ENCODE measurements at regions not wholly inside any gene's neighbourhood (a gene's known extent, or its start where the extent isn't known, plus 50 kb on each side); places are given as distances from the start of the nearest gene placed in this dataset.

DNA sequence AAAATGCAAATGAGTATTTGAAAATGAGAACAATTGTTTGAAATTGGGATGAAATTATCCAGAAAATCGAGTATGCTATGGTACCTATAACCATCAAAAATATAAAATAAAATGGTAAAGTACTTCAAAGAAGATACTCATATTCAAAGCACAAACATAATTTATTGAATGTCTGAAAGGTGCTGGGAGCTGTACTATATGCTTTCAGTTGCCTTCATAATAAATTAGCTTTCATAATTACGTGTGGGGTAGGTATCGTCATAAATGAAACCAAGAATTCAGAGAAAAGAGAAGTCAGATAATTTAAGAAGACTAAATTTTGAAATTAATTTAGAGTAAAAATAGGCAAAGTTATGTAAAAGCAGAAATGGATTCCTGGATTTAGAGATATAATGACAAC lies 721.9 kb upstream of the ACVR2A start:
- POLR2A ChIA-PET, result interaction anchor here (1.1 to 1.3 kb wide), 2 partner anchors 10 to 23 kb away, joined by 3 read pairs; no protein-coding TSS in a partner anchor
- Mint-ChIP-seq H3K4me3 (ENCODE audit: unreplicated experiment) (no peak overlapping the region), H3K27ac (ENCODE audit: low read depth, unreplicated experiment) (no peak overlapping the region), H3K36me3 (ENCODE audit: insufficient read depth, unreplicated experiment) (no peaks in the 10 kb centered on the region), H3K9me3 (ENCODE audit: unreplicated experiment) (peaks cover 8% of the 10 kb centered on the region), H3K4me1 (ENCODE audit: insufficient read depth, unreplicated experiment) (no peaks in the 10 kb centered on the region), H3K27me3 (ENCODE audit: insufficient read depth, unreplicated experiment) (no peaks in the 10 kb centered on the region)
- BruUV-seq (replicated peaks), result no TSS peak
- no peak for DNase-seq (ENCODE audit: unreplicated experiment)
- TF ChIP-seq, protein P1, sequence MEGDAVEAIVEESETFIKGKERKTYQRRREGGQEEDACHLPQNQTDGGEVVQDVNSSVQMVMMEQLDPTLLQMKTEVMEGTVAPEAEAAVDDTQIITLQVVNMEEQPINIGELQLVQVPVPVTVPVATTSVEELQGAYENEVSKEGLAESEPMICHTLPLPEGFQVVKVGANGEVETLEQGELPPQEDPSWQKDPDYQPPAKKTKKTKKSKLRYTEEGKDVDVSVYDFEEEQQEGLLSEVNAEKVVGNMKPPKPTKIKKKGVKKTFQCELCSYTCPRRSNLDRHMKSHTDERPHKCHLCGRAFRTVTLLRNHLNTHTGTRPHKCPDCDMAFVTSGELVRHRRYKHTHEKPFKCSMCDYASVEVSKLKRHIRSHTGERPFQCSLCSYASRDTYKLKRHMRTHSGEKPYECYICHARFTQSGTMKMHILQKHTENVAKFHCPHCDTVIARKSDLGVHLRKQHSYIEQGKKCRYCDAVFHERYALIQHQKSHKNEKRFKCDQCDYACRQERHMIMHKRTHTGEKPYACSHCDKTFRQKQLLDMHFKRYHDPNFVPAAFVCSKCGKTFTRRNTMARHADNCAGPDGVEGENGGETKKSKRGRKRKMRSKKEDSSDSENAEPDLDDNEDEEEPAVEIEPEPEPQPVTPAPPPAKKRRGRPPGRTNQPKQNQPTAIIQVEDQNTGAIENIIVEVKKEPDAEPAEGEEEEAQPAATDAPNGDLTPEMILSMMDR (IDR thresholded peaks at IDR 0.05; ENCODE audit: unreplicated experiment), result no peak
- intact Hi-C loops (cut with micrococcal nuclease), result no loop called here
- CTCF ChIA-PET, result interaction anchor here (0.6 kb wide), 1 partner anchor 804 kb away, joined by 3 read pairs; no protein-coding TSS in a partner anchor

DNA sequence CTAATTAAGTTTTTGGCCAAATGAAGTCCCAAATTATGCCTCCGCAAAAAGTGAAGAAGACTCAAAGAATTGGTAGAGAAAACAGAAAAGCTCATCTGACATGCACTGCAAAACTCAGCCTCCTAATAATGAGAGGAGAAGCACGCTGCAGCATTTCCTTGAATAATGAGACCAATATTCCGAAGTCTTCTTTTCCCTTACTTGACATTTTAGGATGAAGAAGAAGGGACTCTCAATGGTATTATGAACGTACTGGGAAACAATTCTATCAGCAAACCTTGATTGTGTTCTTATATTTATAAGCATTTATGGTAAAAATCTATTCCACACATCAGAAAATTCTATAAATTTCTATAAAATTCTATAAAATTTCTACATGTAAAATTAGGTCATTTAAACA lies 733.9 kb upstream of the ACVR2A start:
- no peaks in the 10 kb centered on the region for H3K36me3 Mint-ChIP-seq (ENCODE audit: insufficient read depth, unreplicated experiment)
- POLR2A ChIA-PET, result interaction anchor here (1.3 kb wide), 1 partner anchor 11 kb away, joined by 10 read pairs; no protein-coding TSS in a partner anchor

DNA sequence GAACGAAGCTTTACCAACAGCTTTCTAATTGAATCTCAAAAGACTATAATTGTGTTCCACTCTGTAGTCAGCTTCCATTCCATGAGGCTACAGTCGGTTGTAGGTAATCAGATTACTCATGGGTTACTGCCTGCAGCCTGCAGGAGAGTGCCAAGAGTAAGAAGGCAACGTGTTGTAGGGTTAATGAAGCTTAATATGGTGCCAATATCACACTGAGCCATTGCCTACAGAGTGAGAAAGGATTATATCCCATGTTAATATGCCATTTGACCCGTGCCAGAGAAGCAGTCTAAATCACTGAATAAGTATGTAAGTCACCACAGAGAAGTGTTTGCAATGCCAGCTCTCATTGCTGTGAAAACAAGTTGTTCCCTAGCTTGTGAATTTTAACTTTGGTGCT lies 734.5 kb upstream of the ACVR2A start:
- POLR2A ChIA-PET, result interaction anchor here (1.3 kb wide), 1 partner anchor 10 kb away, joined by 10 read pairs; no protein-coding TSS in a partner anchor
- H3K27ac Mint-ChIP-seq (ENCODE audit: low read depth, unreplicated experiment), result no peak overlapping the region
- BruUV-seq (replicated peaks), result no TSS peak
- H3K27me3 Mint-ChIP-seq (ENCODE audit: insufficient read depth, unreplicated experiment), result no peaks in the 10 kb centered on the region
- CTCF ChIA-PET, result interaction anchor here (1.0 to 2.0 kb wide), 2 partner anchors 27 to 749 kb away, joined by 4 to 7 read pairs; no protein-coding TSS in a partner anchor
- no peak for DNase-seq (ENCODE audit: unreplicated experiment)
- H3K36me3 Mint-ChIP-seq (ENCODE audit: insufficient read depth, unreplicated experiment), result no peaks in the 10 kb centered on the region
- no peak overlapping the region for H3K4me3 Mint-ChIP-seq (ENCODE audit: unreplicated experiment)
- TF ChIP-seq, protein P1 (IDR thresholded peaks at IDR 0.05; ENCODE audit: unreplicated experiment), result no peak
- intact Hi-C loops (cut with micrococcal nuclease), result no loop called here
- H3K4me1 Mint-ChIP-seq (ENCODE audit: insufficient read depth, unreplicated experiment), result no peaks in the 10 kb centered on the region
- no peaks in the 10 kb centered on the region for H3K9me3 Mint-ChIP-seq (ENCODE audit: unreplicated experiment)

More for the DNA sequence above, 733.9 kb upstream of the ACVR2A start:
- CTCF ChIA-PET, result interaction anchor here (0.5 to 2.0 kb wide), 2 partner anchors 27 to 28 kb away, joined by 3 to 7 read pairs; no protein-coding TSS in a partner anchor
- TF ChIP-seq, protein P1 (IDR thresholded peaks at IDR 0.05; ENCODE audit: unreplicated experiment), result no peak
- Mint-ChIP-seq H3K27ac (ENCODE audit: low read depth, unreplicated experiment) (no peak overlapping the region), H3K27me3 (ENCODE audit: insufficient read depth, unreplicated experiment) (no peaks in the 10 kb centered on the region), H3K9me3 (ENCODE audit: unreplicated experiment) (no peaks in the 10 kb centered on the region), H3K4me1 (ENCODE audit: insufficient read depth, unreplicated experiment) (no peaks in the 10 kb centered on the region), H3K4me3 (ENCODE audit: unreplicated experiment) (no peak overlapping the region)
- no TSS peak for BruUV-seq (replicated peaks)
- DNase-seq (ENCODE audit: unreplicated experiment), result no peak
- intact Hi-C loops (cut with micrococcal nuclease), result no loop called here

DNA sequence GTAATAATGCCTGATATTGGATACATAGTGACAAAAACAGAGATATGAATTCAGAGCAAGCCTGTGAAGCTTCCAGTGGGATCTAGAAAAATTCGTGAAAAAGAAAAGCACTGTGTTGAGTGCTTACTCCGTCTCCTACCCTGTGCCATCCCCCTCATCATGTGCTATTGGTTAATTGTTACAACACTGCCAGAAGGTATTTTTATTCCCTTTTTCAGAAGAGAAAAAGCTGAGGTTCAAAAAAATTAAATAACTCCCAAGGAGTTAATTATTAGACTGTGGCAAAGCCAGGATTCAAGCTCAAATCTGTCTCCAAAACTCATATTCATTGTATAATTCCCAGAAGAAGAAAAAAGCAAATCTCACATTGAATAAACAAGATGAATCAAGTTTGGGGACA lies 735.5 kb upstream of the ACVR2A start:
- no peak for DNase-seq (ENCODE audit: unreplicated experiment)
- H3K36me3 Mint-ChIP-seq (ENCODE audit: insufficient read depth, unreplicated experiment), result no peaks in the 10 kb centered on the region
- CTCF ChIA-PET, result interaction anchor here (1.0 to 2.0 kb wide), 2 partner anchors 25 to 750 kb away, joined by 4 to 7 read pairs; no protein-coding TSS in a partner anchor
- no peaks in the 10 kb centered on the region for H3K4me1 Mint-ChIP-seq (ENCODE audit: insufficient read depth, unreplicated experiment)
- POLR2A ChIA-PET, result interaction anchor here (0.8 kb wide), 1 partner anchor 10 kb away, joined by 4 read pairs; no protein-coding TSS in a partner anchor
- TF ChIP-seq, protein P1 (IDR thresholded peaks at IDR 0.05; ENCODE audit: unreplicated experiment), result no peak
- H3K4me3 Mint-ChIP-seq (ENCODE audit: unreplicated experiment), result no peak overlapping the region
- no peak overlapping the region for H3K27ac Mint-ChIP-seq (ENCODE audit: low read depth, unreplicated experiment)
- no peaks in the 10 kb centered on the region for H3K27me3 Mint-ChIP-seq (ENCODE audit: insufficient read depth, unreplicated experiment)
- H3K9me3 Mint-ChIP-seq (ENCODE audit: unreplicated experiment), result no peaks in the 10 kb centered on the region
- BruUV-seq (replicated peaks), result no TSS peak
- intact Hi-C loops (cut with micrococcal nuclease), result no loop called here

Data from MCF 10A (cell line).